Dedifferentiated amniotic fluid mesenchymal stem cell (primary cell): ENCODE measurements at regions not wholly inside any gene's neighbourhood (a gene's known extent, or its start where the extent isn't known, plus 50 kb on each side); places are given as distances from the start of the nearest gene placed in this dataset.

Source experiments
- DNase-seq: peaks from one replicate; pipeline ENCODE4 v3.0.0-alpha.2; 2016; ENCODE audit errors: extremely low spot score

DNA sequence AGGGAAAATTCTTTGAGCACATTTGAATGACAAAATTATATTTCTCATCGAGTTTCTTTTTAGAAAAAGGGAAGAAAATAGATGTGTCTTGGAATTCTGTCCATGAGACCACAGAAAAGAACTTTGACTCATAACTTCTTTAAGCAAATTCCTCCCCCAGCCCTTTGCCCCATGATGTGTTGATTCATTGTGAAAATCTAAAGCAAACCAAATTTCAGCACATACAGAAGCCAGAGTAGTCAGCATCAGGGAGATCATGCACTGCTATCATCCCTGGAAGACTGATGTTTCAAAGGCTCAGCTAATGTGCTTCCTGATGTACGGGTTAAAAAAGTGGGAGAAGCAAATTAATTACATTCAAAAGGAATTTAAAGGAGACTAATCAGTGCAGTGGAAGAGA lies 159.7 kb downstream of the FAT3 start:
- DNase-seq: no peak

DNA sequence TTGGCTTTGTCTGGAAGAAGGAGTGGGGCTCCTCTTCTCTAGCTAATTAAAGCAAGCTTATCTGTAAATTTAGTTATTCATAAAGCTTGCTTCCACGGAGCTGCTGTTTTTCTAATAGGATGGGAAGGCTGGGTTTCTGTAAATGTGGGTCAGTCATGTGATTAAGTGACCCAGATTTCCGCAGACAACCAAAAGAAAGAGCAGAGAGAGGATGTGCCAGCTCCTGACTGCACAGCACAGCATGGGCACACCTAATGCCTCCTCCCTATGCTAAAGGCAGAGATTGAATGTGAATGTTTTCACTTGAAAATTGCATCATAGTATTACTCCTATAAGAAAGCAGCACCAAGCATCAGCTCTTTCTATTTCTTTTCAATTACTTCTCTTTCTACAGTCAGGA lies 160.2 kb downstream of the FAT3 start:
- DNase-seq: no peak

DNA sequence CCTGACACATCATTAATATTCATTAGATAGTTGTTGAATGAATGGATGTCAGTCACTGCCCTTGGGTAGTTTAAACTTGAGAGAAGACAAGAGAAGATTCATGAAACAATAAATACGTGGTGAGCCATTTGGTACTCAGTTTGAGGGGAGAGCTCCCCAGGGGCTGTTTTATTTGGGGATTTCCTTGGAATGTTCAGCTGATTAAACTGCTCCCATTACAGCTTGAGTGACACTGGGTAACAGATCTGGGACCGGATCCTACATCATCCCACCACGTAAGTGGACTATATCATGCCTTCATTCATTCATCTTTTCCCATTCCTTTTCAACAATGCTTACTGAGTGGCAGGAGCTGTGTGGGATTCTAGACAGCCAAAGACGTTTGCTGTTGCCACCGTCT lies 162.0 kb downstream of the FAT3 start:
- no peak for DNase-seq

DNA sequence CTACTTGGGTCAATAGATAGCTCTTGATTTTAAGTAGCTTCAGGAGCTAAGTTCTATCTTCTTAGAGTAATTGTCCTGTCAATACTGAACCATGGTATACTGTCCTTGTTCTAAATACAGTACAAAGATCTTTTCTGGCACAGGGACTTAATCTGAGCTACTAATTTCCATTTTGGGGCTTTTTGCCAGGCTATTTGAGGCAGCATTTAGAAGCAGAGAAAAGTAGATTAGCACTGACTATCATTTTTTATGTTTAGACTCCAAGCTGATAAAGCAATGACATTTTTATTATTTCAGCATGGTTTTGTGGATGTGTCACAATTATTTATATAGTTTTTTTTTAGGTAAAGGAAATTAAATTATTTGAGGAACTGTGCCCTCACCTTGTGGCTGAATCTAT lies 163.2 kb downstream of the FAT3 start:
- no peak for DNase-seq

DNA sequence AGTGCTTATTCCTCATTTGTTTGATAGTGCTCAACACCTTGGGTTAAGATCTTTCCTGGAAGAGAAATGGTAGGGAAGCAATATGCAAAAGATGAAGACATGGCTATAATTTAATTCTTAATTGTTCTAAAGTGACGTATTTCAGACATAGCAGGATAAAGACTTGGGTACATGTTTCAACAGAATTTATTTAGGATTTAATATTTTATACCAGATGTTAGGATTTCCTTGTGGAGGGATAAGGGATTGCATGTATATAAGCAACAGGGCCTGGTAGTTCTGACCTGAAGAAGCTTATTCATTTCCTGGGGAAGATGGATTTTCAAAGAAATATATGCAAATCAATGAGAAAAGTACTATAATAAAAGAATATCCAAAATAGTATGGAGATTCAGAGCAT lies 163.8 kb downstream of the FAT3 start:
- DNase-seq: no peak

DNA sequence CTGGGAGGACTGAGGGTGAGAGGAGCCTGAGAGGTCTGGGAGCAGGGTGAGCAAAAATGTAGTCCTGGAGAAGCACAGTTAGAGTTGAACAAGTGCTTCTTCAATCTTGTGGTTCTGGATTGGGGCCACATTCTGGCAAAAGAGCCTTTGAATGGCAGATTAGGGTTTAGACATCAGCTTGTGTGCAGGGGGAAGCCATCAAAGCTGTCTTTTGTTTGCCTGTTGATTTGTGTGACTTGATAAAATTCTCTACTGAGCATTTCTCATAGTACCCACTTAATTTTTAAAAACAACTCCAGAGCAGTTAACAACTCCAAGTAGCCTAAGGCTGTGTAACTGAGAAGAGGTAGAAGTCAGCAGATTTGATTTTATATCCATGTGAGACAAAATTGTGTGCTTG lies 166.2 kb downstream of the FAT3 start:
- no peak for DNase-seq

DNA sequence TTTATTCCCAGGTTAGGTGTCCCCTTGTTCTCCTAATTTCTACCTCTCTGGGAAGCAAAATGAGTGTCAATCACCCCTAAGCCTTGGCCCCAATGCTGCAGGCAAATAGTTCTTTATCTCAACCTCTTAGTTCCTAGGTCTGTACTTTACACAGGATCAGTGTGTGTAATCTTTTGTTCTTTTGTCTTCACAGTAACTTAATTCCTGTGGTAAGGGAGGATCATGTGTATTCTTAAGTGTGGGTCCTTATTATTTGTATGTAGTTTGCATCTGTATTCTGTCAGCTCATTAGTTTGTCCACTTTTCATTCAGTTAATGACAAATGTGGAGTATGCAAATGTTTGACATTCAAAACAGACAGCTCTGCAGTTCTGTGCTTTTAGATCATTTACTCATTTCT lies 166.7 kb downstream of the FAT3 start:
- no peak for DNase-seq

DNA sequence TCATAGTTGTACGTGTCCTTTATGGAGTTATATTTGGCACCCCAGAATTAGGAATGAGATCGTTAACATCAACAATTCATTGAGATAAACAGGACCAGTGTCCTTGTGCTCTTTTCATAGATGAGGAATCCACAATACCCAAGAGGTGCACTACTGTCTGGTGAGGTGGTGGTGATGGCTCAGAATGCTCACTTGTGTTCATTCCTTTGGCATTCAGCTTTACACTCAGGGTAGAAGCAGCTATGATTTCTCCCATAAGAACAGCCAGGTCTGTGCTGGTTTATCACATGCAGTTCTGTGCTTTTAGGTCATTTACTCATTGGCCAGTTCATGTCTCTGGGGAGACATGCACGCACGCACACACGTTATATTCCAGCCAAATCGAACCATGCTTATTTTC lies 167.2 kb downstream of the FAT3 start:
- DNase-seq: no peak

DNA sequence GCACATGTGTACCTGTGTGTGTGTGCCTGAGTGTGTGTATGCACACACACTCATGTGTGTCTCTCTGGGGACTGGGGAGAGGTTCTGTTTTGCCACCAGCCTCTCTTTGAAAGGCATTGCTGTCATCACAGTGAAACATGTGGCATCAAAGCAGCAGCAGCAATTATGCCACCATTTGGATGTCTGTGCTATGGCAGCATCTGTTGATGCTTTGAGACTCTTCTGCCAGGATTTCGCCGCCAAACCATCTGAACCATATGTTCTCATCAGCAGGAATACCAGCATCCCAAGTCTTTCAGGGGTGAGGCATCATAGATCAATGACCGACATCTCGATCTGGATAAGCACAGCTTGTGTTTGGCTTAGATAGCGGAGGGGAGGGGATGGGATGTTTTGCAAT lies 168.6 kb downstream of the FAT3 start:
- no peak for DNase-seq

DNA sequence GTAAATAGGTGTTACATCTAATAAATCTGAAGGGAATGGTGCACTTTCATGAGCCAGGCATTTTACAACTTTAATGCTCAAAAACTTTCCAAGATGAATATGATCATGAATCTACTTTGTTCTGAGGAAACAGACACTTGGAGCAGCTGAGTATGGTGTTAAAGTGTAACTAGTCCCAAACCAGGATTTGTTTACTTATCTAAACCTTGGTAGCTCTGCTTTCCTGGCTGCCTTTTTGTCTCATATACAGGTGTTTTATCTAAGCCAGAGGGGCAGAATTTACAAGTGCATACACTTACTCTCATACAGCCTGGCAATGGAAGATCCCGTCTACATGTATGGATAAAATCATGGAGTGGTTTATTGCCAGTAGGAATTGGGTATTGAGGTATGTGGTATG lies 171.5 kb downstream of the FAT3 start:
- no peak for DNase-seq

DNA sequence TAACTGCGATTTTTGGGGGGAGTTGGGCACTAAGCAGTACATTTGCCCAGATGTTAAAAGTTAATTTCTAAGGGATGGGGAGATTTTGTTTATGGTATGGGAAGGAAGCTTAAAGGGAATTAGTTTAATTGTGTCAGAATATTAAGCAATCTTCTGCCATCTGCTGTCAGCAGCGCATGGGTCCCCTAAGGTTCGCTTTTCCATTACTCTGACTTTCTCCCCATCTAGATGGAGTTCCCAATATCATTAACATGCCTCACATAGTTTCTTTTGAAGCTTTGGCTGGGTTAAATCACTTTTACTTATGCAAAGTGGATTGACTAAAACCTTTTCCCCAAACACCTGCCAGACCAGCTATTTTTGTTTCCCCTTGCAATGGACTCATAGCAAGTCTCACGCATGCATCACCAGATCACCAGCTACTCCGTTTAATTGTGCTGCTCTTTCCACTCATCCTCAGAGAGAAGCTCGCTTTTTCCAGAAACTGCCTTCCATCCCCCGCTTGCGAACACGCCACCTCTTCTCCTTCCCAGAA lies 172.7 kb downstream of the FAT3 start:
- DNase-seq: no peak

DNA sequence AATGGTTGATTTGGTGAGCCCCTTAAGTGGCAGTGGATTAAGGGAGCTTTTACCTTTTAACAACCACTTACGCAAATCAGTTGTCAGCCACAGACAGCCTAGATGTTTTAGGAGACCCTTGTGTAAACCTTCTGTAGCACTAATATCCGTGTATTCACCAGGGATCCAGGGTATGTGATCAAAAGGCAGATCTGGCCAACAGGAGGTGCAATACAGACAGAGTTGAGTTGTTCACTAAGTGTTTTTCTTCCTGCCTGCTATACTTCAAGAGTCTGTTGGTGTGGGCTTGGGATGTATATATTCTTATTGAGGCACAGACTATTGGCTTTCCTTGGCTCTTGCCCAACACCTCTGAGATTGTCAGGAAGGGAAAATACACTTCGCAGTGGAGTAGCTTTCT lies 175.1 kb downstream of the FAT3 start:
- no peak for DNase-seq

DNA sequence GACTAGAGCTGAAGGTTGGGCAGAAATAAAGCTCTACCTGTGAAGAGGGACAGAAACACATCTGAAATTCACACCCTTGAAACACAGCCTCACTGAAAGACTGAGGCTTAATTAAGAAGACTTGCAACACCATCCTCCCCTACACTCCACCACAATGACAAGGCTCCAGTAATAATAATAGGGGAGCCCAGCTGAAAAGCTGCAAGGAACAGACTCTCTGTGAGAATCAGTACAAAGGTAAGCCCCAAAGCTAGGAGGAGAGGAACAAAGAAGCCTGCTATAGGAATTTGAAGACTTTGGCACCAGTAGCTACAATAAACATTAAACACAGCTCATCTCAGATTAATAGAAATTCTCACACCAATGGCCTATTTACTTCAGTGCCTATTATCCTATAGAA lies 176.9 kb downstream of the FAT3 start:
- no peak for DNase-seq

DNA sequence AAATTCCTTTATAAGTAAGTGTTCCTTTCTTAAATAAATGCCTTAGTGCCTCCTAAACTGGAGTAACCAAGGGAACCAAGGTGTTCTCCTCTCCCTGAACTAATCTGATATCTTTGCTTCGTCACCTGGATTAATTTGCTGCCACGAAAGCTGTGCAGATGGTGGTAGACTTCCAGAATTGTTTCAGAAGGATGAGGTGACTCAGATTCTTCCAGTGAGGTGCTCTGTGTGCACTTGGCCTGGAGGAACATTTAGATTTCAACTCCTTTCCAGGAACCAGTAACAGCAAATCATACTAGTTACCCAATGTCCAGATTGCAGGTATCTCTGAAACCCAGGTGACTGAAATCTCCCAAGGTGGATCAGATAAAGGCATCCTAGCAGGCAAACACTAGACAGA lies 181.9 kb downstream of the FAT3 start:
- no peak for DNase-seq

DNA sequence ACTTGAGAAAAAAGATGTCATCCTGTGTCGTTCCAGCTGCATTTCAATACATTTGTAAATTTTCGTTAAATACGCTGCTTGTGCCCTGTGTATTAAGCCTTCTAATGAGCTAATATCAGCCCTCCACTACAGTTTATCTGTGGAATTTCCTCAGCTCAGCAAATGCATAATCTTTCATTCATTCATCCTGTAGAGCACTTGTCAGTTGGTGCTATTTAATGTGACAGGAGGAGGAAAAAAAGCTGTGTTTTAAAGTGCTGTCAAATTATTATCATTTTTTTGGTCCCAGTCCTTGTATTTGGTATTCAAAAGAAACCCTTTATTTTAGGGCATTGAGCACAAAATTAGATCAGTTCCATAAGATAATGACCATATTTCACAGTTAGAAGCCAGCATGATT lies 184.7 kb downstream of the FAT3 start:
- no peak for DNase-seq

DNA sequence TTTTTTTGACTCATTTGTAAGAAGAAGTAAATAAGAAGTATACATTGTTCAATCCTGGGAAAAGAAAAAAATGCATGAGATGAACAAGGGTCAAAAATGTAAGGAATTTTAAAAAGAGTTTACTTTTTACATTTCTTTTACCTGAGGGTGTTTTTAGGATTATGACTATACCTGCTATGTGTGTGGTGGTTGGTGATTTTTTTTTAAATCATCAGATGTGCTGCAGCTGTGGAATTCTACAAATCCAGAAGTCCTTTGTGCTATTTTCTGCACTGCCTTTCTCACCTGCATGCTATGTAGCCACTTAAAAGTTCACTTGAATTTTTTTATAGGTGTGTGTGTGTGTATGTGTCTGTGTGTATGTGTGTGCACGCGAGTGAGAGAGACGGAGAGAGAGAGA lies 185.3 kb downstream of the FAT3 start:
- DNase-seq: no peak

DNA sequence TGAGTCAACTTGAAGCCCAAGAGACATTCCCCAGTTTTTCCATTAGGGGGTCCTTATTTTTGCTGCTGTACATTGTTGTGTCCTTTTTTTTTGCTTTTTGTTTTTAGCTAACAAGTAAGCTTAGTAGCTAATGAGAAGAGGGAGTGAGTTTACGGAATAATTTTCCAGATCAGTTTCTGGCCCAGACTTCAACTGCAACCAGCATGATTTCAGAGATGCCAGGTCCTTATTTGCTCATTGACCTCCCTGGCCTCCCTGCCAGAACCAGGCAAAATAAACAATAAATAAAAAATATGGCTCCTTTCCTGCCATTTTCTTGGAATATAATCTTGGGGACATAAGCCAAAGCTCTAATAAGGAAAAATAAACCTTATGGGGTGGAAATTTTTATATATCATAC lies 185.9 kb downstream of the FAT3 start:
- no peak for DNase-seq

DNA sequence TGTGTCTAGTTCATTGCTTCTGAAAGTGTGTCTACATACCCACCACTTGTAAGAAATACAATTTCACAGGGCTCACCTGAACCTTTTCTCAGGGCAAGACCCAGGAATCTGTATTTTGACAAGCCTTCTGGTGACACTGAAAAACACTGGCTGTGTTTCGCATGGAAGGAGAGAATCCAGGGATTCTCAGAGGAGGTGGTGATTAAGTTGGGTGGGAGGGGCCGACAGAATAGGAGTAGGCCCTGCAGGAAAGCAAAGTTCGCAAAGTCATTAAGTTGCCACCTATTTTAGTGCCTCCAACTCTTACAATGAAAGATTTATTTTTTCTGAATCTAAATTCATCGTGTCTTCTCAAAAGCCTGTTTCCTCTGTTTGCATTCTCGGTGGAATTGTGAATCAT lies 186.8 kb downstream of the FAT3 start:
- no peak for DNase-seq

DNA sequence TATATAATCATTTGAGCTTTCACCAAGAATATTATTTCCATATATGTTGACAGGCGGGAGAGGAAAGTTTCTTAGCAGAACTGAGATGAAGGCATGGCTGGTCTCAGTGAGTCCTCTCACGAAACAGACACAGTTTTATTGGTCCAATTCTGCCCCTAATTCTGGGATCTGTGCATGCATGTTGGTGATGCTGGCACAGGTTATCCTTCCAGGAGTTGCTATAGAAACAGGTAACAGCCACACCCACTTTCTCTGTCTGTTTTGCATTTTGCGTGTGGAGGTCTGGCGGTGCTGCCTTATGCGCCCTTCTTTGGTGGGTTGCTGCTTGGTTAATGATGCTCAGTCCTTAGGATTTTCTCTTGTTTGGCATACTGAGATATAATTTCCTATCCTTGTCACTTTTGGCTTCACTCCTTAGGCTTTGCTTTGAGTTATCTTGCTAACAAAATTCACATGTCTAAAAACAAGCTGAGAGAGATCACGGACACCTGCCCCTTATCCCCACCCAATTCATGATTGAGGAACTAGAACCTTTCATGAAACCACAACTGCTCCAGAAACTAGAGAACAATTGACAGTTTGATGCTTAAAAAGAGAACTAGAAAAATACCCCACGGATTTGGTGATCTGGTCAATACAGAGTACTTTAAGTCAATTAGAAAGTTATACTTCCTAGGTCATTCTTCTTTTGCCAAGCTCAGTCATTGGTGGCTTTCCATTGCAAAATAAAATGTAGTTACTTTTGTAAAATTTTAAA lies 189.3 kb downstream of the FAT3 start:
- no peak for DNase-seq

DNA sequence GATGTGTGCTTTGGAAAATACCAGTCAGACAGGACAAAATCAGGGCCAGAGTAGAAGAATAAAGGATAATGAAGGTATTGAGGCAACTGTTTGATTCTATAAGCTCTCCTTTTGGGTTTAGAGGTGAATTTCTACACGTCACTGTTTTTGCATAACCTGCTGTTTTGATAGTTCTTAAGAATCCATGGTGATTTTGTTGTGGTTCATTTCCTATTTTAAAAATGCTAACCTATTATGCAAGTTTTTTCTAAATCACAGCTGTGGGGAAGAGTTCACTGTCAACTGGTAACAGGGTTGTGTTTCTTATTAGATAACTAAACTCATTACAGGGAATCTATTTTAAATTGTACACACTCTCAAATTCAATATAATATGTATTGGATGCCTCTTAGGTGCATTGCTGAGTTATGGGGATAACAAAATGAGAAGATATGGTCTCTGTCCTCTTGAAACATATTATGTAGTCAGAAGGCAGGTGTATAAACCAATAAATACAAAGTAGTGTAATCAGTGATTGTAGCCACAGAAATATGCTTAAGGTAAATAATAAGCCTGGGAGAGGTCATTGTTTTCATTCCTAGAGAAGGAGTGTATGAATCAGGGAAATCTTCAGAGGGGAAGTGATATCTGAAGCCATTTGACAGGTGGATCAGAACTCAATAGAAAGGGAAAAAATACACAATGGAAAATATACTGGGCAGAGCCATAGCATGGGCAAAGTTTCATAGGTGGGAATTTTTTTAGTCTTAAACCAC lies 192.5 kb downstream of the FAT3 start:
- DNase-seq: no peak

DNA sequence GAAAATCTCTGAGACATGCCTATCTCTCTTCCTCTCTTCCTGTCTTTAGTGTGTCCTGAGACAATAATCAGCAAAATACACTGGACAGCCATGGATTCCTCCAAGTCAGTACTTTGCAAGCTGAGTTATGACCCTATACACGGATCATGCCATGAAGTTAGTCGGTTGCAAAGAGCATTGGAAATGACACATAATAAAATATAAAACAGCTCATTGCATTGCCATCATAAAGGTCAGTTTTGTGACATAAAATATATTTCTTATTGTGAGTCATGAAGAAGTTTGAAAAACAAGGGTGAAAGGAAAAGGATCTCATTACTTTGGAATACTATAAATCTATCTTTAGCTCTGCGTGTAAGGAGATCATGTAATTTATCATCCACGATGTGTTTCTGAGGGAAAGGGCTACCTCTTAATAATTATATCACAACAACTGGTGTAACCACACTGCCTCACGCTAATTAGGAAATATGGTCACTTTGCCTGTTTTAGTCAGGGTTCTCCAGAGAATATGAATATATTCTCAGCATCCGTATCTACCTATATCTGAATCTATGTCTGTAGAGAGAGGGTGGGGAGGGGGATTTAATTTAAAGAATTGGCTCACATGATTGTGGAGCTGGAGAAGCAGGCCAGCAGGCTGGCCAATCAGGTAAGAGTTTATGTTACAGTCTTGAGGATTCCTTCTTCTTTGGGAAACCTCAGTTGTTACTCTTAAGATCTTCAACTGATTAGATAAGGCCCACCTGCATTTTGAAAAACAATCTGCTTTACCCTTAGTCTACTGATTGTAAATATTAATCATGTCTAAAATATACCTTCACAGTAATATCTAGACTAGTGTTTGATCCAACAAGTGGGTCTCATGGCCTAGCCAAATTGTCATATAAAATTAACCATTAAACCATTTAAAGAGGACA lies 198.8 kb downstream of the FAT3 start:
- DNase-seq: no peak

DNA sequence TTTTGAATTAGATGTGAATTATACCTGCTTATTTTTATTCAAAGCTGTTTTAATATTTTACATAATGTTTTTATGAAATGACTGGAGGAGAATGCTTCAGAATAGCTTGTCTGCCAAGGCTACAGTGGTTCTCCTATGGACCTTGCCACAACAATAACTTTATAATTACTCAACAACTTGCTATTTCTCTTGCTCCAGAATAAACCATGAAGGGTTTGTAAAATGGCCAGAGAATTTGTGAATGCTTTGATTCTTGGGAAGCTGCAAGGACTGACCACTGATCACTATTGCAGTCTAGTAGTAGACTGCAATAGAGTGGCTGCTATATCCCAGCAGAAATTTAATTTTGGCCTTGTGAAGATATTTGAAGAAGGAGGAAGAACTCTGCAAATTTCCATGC lies 199.7 kb downstream of the FAT3 start:
- DNase-seq: no peak
